ENCODE measurements at regions not wholly inside any gene's neighbourhood (a gene's known extent, or its start where the extent isn't known, plus 50 kb on each side); places are given as distances from the start of the nearest gene placed in this dataset.

DNA sequence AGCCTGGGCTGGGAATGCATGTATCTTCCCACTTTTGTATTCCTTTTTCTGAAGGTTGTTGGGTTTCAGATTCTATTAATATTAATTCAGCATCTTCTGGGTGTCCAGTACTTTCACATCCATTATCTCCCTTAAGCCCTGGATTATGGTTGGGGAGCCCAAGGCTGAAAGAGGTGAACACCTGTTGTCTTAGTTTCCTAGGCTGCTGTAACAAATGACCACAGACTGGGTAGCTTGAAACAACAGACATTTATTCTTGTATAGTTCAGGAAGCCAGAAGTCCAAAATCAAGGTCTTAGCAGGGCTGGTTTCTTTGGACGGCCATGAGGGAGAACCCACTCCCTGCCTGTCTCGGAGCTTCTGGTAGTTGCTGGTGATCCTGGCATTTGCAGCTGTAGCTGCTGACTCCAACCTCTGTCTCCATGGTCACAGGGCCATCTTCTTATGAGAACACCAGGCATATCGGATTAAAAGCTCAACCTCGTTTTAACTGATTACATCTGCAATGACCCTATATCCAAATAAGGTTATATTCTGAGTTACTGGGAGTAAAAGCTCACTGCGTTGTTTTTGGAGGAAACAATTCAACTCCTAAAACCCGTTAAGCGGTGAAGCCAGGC, 68.2 kb upstream of the CLMN start:
- DNase-seq (ENCODE audit: low spot score), result no peak
- TF ChIP-seq CTCF (IDR thresholded peaks at IDR 0.05; ENCODE audit: extremely low read depth, missing control alignments), result no peak

DNA sequence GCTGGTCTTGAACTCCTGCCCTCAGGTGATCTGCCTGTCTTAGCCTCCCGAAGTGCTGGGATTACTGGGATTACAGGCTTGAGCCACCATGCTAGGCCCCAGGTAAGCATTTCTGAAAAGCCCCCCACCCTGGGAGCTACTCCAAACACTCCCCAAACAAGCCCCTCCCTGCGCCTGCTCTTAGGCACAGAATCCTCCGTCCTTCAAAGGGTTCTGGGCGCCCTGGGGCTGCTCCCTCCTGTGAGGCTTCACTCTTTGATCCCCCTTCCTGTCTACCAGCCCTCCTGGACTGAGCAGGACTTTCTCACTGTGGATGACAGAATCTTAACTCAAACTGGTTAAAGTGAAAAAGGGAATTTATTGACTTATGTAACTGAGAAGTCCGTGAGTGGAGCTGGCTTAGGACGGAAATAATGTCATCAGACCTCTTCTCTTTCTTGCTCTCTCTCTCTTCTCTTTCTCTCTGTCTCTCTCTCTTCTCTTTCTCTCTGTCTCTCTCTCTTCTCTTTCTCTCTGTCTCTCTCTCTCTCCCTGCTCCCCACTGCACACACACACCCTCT, 66.9 kb upstream of the CLMN start:
- TF ChIP-seq CTCF (IDR thresholded peaks at IDR 0.05; ENCODE audit: extremely low read depth, missing control alignments), result no peak
- DNase-seq (ENCODE audit: low spot score), result no peak

GRCh38 chr14:95385701-95386100, 66.0 kb upstream of the CLMN start:
- no peak for TF ChIP-seq CTCF (IDR thresholded peaks at IDR 0.05; ENCODE audit: extremely low read depth, missing control alignments)
- no peak for DNase-seq (ENCODE audit: low spot score)

GRCh38 chr14:95382747-95383146, 63.0 kb upstream of the CLMN start:
- TF ChIP-seq CTCF (IDR thresholded peaks at IDR 0.05; ENCODE audit: extremely low read depth, missing control alignments), result no peak
- no peak for DNase-seq (ENCODE audit: low spot score)

- no peak for DNase-seq (ENCODE audit: low spot score)
- no peak for TF ChIP-seq CTCF (IDR thresholded peaks at IDR 0.05; ENCODE audit: extremely low read depth, missing control alignments)
Measured at GRCh38 chr14:95381726-95382125, 62.0 kb upstream of the CLMN start.

DNA sequence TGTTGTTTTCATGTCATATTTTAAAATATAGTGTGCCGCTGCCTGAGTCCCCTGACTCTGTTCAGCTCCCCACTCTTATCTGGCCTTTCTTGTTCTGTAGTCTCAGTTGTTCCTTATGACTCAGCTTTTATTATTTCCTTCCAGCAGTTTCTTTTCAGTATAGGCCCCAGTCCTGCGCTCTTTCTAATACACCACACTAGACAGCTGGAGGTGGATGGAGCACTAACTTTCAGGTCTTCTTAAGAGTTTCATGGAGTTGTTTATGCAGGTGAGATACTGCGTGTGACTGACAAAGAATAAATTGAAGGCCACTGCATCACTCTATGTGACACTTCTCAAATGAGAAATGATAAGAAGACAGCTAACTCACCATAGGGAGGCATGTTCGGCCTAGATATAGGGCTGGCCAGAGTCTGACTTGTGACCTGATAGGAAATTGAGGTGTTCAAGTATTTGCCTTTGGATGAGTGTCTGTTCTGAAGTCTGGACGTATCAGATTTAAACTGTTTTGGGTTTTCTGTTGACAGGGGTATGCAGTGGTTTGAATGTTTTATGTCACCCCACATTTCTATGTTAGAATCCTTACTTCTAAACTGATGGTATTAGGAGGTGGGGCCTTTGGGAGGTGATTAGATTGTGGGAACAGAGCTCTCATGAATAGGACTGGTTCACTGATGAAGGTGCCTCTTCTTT, 60.8 kb upstream of the CLMN start:
- no peak for TF ChIP-seq CTCF (IDR thresholded peaks at IDR 0.05; ENCODE audit: extremely low read depth, missing control alignments)

DNA sequence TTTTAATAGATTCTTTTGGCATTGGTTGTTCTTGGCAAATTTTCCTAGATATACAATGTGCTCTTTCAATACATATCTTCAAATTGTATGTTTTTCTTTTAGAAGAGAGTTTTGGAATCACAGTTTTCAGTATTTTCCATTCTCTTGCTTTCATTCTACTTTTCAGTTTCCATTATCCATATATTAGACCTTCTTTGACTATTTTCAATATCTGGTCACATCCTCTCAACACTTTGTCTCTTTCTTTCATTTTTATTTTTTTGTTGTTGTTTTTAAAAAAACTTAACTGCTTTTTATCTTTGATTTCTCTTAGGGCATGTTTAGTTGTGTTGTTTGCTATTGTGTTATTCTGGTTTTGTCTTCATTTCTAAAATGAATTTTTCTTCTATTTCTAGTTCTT, 59.9 kb upstream of the CLMN start:
- no peak for DNase-seq (ENCODE audit: low spot score)

More for the DNA sequence above, 60.8 kb upstream of the CLMN start:
- DNase-seq (ENCODE audit: low spot score), result no peak

More for the DNA sequence above, 59.9 kb upstream of the CLMN start:
- no peak for TF ChIP-seq CTCF (IDR thresholded peaks at IDR 0.05; ENCODE audit: extremely low read depth, missing control alignments)

Data from GM20000 (cell line).